Epithelial cell of esophagus (primary cell): ENCODE measurements at regions not wholly inside any gene's neighbourhood (a gene's known extent, or its start where the extent isn't known, plus 50 kb on each side); places are given as distances from the start of the nearest gene placed in this dataset.
A peak's percentile ranks its signal among the peaks of the same experiment; 100 is the strongest.
"Not testable (repeated sequence)": the region's sequence is repeated elsewhere in the genome, so short reads cannot be mapped to it uniquely, and the experiment has no call there.

Experiments
- DNase-seq: peaks from one replicate; pipeline ENCODE4 v3.0.0; 2010; ENCODE audit warnings: low read depth
- H3K4me3 ChIP-seq: 2 replicates; pipeline ENCODE4 v1.5.1; 2011; ENCODE audit warnings: mild to moderate bottlenecking, low read length, control low read depth
- CTCF ChIP-seq: IDR thresholded peaks from 2 replicates; pipeline ENCODE4 v1.5.1; 2011; ENCODE audit warnings: low read depth, mild to moderate bottlenecking, low read length, control low read depth, inconsistent platforms; ENCODE audit not compliant: insufficient read depth; ENCODE audit errors: missing control alignments

- peak; percentile 34 for DNase-seq
- no peak overlapping the region for H3K4me3 ChIP-seq
Measured at GRCh38 chr11:50333861-50334260, 301.2 kb downstream of the OR4C45 start.

GRCh38 chr11:50337432-50337831, 304.8 kb downstream of the OR4C45 start:
- not testable (repeated sequence) for H3K4me3 ChIP-seq, DNase-seq

More at GRCh38 chr11:50333861-50334260, 301.2 kb downstream of the OR4C45 start:
- no peak for TF ChIP-seq CTCF

- H3K4me3 ChIP-seq, DNase-seq: not testable (repeated sequence)
Measured at GRCh38 chr11:50348018-50348417, 315.3 kb downstream of the OR4C45 start.

GRCh38 chr11:50379484-50379883, 346.8 kb downstream of the OR4C45 start:
- DNase-seq = no peak
- no peak overlapping the region for H3K4me3 ChIP-seq
- TF ChIP-seq CTCF = no peak

- DNase-seq = no peak
- TF ChIP-seq CTCF = no peak
- H3K4me3 ChIP-seq = no peak overlapping the region
Measured at GRCh38 chr11:50394017-50394416, 361.3 kb downstream of the OR4C45 start.

GRCh38 chr11:50412832-50413231, 380.2 kb downstream of the OR4C45 start:
- no peak overlapping the region for H3K4me3 ChIP-seq
- no peak for TF ChIP-seq CTCF
- no peak for DNase-seq

GRCh38 chr11:50423208-50423607, 390.5 kb downstream of the OR4C45 start:
- no peak for TF ChIP-seq CTCF
- no peak for DNase-seq
- H3K4me3 ChIP-seq = no peak overlapping the region
